HG02610 (cell line): ENCODE measurements at regions not wholly inside any gene's neighbourhood (a gene's known extent, or its start where the extent isn't known, plus 50 kb on each side); places are given as distances from the start of the nearest gene placed in this dataset.

ENCODE experiments used
- ATAC-seq: cut with Tn5 transposase; IDR thresholded peaks from one replicate; pipeline ENCODE4 v1.9.1; 2021; ENCODE audit warnings: mild to moderate bottlenecking, moderate library complexity; ENCODE audit not compliant: unreplicated experiment

GRCh38 chr11:30153008-30153407 is 77.8 kb upstream of the FSHB start:
- no peak for ATAC-seq

GRCh38 chr11:30155428-30155827 is 75.4 kb upstream of the FSHB start:
- ATAC-seq, result no peak

GRCh38 chr11:30159546-30159945 is 71.3 kb upstream of the FSHB start:
- no peak for ATAC-seq

GRCh38 chr11:30165652-30166051 is 65.2 kb upstream of the FSHB start:
- no peak for ATAC-seq

GRCh38 chr11:30171661-30172060 is 59.2 kb upstream of the FSHB start:
- ATAC-seq, result no peak

- no peak for ATAC-seq
These were observed 58.7 kb upstream of the FSHB start for GRCh38 chr11:30172158-30172557.

GRCh38 chr11:30172883-30173311 is 57.9 kb upstream of the FSHB start:
- ATAC-seq, result no peak

- ATAC-seq, result no peak
These were observed 56.4 kb upstream of the FSHB start for GRCh38 chr11:30174265-30175020.
